Upper lobe of left lung (tissue), 4 donors: ENCODE measurements at regions not wholly inside any gene's neighbourhood (a gene's known extent, or its start where the extent isn't known, plus 50 kb on each side); places are given as distances from the start of the nearest gene placed in this dataset.

ENCODE experiments used
- CTCF ChIP-seq, 6 experiments: fragments of 450-650 bp in 4 of 6; fragments of 200-600 bp in 2 of 6; sonication (generic) in 2 of 6; IDR thresholded peaks; one replicate each; pipeline ENCODE4 v1.5.1; 2016 to 2019; ENCODE audit warnings: antibody characterized with exemption in 6 of 6
- EP300 ChIP-seq, 4 donors: sonication (generic); formaldehyde crosslinking; IDR thresholded peaks; one replicate each; pipeline ENCODE4 v1.5.1; 2017; ENCODE audit warnings: antibody characterized with exemption in 4 of 4, control low read depth in 2 of 4
- POLR2A ChIP-seq, 4 donors: fragments of 450-650 bp; IDR thresholded peaks; one replicate each; pipeline ENCODE4 v1.5.1; 2016 to 2017; ENCODE audit warnings: antibody characterized with exemption in 4 of 4, mild to moderate bottlenecking in 2 of 4
- POLR2AphosphoS5 ChIP-seq, 2 donors: sonication (generic); formaldehyde crosslinking; IDR thresholded peaks; one replicate each; pipeline ENCODE4 v1.5.1; 2017; ENCODE audit warnings: antibody characterized with exemption in 2 of 2

- TF ChIP-seq CTCF (IDR thresholded peaks at IDR 0.05): no peak
- TF ChIP-seq POLR2A (IDR thresholded peaks at IDR 0.05): no peak
- peak in 1 of 2 donors; percentile 38 for TF ChIP-seq POLR2AphosphoS5 (IDR thresholded peaks at IDR 0.05)
- TF ChIP-seq EP300 (IDR thresholded peaks at IDR 0.05): peak in 1 of 4 donors; percentile 23
Measured at GRCh38 chr2:147560810-147561535, 283.9 kb upstream of the ACVR2A start.
